Suprapubic skin (tissue), 4 donors: ENCODE measurements at regions not wholly inside any gene's neighbourhood (a gene's known extent, or its start where the extent isn't known, plus 50 kb on each side); places are given as distances from the start of the nearest gene placed in this dataset.

ENCODE experiments used
- DNase-seq, 2 donors: peaks; one replicate each; pipeline ENCODE4 v3.0.0-alpha.2; 2019; ENCODE audit warnings: low spot score in 2 of 2
- H3K27ac ChIP-seq: fragments of 200-600 bp; sonication (generic); one replicate; pipeline ENCODE4 v1.5.1; 2019
- H3K27me3 ChIP-seq: fragments of 200-600 bp; sonication (generic); one replicate; pipeline ENCODE4 v1.5.1; 2019
- H3K36me3 ChIP-seq: fragments of 200-600 bp; sonication (generic); one replicate; pipeline ENCODE4 v1.5.1; 2019
- H3K4me1 ChIP-seq: fragments of 200-600 bp; sonication (generic); one replicate; pipeline ENCODE4 v1.5.1; 2019
- H3K4me3 ChIP-seq: fragments of 200-600 bp; sonication (generic); one replicate; pipeline ENCODE4 v1.5.1; 2019; ENCODE audit warnings: mild to moderate bottlenecking
- H3K9me3 ChIP-seq: fragments of 200-600 bp; sonication (generic); one replicate; pipeline ENCODE4 v1.5.1; 2019
- CTCF ChIP-seq, 2 donors: fragments of 200-600 bp in 1 of 2; fragments of 450-650 bp in 1 of 2; sonication (generic) in 1 of 2; IDR thresholded peaks; one replicate each; pipeline ENCODE4 v1.5.1; 2016 to 2019; ENCODE audit warnings: antibody characterized with exemption in 2 of 2, mild to moderate bottlenecking in 1 of 2, moderate library complexity in 1 of 2
- EP300 ChIP-seq: sonication (generic); formaldehyde crosslinking; IDR thresholded peaks from one replicate; pipeline ENCODE4 v1.6.1; 2017; ENCODE audit warnings: antibody characterized with exemption
- POLR2A ChIP-seq, 2 donors: fragments of 450-650 bp; IDR thresholded peaks; one replicate each; pipeline ENCODE4 v1.6.1; 2017; ENCODE audit warnings: antibody characterized with exemption in 2 of 2, mild to moderate bottlenecking in 2 of 2, moderate library complexity in 2 of 2
- POLR2AphosphoS5 ChIP-seq, 3 donors: sonication (generic); formaldehyde crosslinking; IDR thresholded peaks; one replicate each; pipeline ENCODE4 v1.6.1; 2017; ENCODE audit warnings: antibody characterized with exemption in 3 of 3
- WGBS: methylation state at CpG from one replicate; pipeline ENCODE4 v1.1.5; 2018; 5-methylcytosine and 5-hydroxymethylcytosine counted together

GRCh38 chr7:109179601-109180000 is 609.9 kb downstream of the DNAJB9 start:
- H3K36me3 ChIP-seq, result no peaks in the 10 kb centered on the region
- DNase-seq, result no peak
- peaks cover 4% of the 10 kb centered on the region for H3K9me3 ChIP-seq
- no peak for TF ChIP-seq POLR2AphosphoS5 (IDR thresholded peaks at IDR 0.05)
- no peaks in the 10 kb centered on the region for H3K4me1 ChIP-seq
- WGBS, result 71% methylated on average over 3 of the region's 3 CpGs
- no peaks in the 10 kb centered on the region for H3K27me3 ChIP-seq
- H3K27ac ChIP-seq, result no peak overlapping the region
- no peak overlapping the region for H3K4me3 ChIP-seq

GRCh38 chr7:109190766-109191398 is 621.2 kb downstream of the DNAJB9 start:
- Histone ChIP-seq H3K4me1 (no peaks in the 10 kb centered on the region), H3K9me3 (no peaks in the 10 kb centered on the region), H3K4me3 (no peak overlapping the region), H3K27ac (no peak overlapping the region), H3K27me3 (no peaks in the 10 kb centered on the region), H3K36me3 (no peaks in the 10 kb centered on the region)
- no peak for TF ChIP-seq CTCF (IDR thresholded peaks at IDR 0.05)
- TF ChIP-seq EP300, result no peak
- no peak for TF ChIP-seq POLR2A (IDR thresholded peaks at IDR 0.05)
- TF ChIP-seq POLR2AphosphoS5 (IDR thresholded peaks at IDR 0.05), result no peak
- no peak for DNase-seq
- 62% methylated on average over 2 of the region's 2 CpGs for WGBS

- Histone ChIP-seq H3K27ac (no peak overlapping the region), H3K4me3 (no peak overlapping the region), H3K9me3 (no peaks in the 10 kb centered on the region), H3K36me3 (no peaks in the 10 kb centered on the region), H3K27me3 (no peaks in the 10 kb centered on the region), H3K4me1 (no peaks in the 10 kb centered on the region)
- no peak for DNase-seq
- TF ChIP-seq EP300, result no peak
- no peak for TF ChIP-seq POLR2AphosphoS5 (IDR thresholded peaks at IDR 0.05)
- no peak for TF ChIP-seq CTCF (IDR thresholded peaks at IDR 0.05)
- TF ChIP-seq POLR2A (IDR thresholded peaks at IDR 0.05), result no peak
- WGBS, result 98% methylated on average over 2 of the region's 2 CpGs
These were observed 636.5 kb downstream of the DNAJB9 start for GRCh38 chr7:109206196-109206595.

- peaks cover 5% of the 10 kb centered on the region for H3K9me3 ChIP-seq
- no peaks in the 10 kb centered on the region for H3K27me3 ChIP-seq
- no peak for TF ChIP-seq POLR2A (IDR thresholded peaks at IDR 0.05)
- TF ChIP-seq EP300, result no peak
- no peak for TF ChIP-seq CTCF (IDR thresholded peaks at IDR 0.05)
- no peak for TF ChIP-seq POLR2AphosphoS5 (IDR thresholded peaks at IDR 0.05)
- DNase-seq, result no peak
- 67% methylated on average over 2 of the region's 3 CpGs for WGBS
- H3K4me1 ChIP-seq, result no peaks in the 10 kb centered on the region
- H3K36me3 ChIP-seq, result no peaks in the 10 kb centered on the region
- H3K27ac ChIP-seq, result no peak overlapping the region
- H3K4me3 ChIP-seq, result no peak overlapping the region
These were observed 643.4 kb downstream of the DNAJB9 start for GRCh38 chr7:109213081-109213480.

GRCh38 chr7:109215341-109215740 is 645.7 kb downstream of the DNAJB9 start:
- no peak for DNase-seq
- H3K4me3 ChIP-seq, result no peak overlapping the region
- no peaks in the 10 kb centered on the region for H3K4me1 ChIP-seq
- H3K36me3 ChIP-seq, result no peaks in the 10 kb centered on the region
- WGBS, result 68% methylated on average over 3 of the region's 3 CpGs
- H3K27ac ChIP-seq, result no peak overlapping the region
- H3K9me3 ChIP-seq, result peaks cover 5% of the 10 kb centered on the region
- no peaks in the 10 kb centered on the region for H3K27me3 ChIP-seq
- TF ChIP-seq CTCF (IDR thresholded peaks at IDR 0.05) (no peak), EP300 (no peak), POLR2A (IDR thresholded peaks at IDR 0.05) (no peak), POLR2AphosphoS5 (IDR thresholded peaks at IDR 0.05) (no peak)

- 65% methylated on average over 2 of the region's 2 CpGs for WGBS
- H3K9me3 ChIP-seq, result no peaks in the 10 kb centered on the region
- no peak overlapping the region for H3K4me3 ChIP-seq
- no peak overlapping the region for H3K27ac ChIP-seq
- TF ChIP-seq POLR2A (IDR thresholded peaks at IDR 0.05), result no peak
- TF ChIP-seq POLR2AphosphoS5 (IDR thresholded peaks at IDR 0.05), result no peak
- TF ChIP-seq CTCF (IDR thresholded peaks at IDR 0.05), result no peak
- TF ChIP-seq EP300, result no peak
- no peak for DNase-seq
- no peaks in the 10 kb centered on the region for H3K27me3 ChIP-seq
- H3K4me1 ChIP-seq, result no peaks in the 10 kb centered on the region
- no peaks in the 10 kb centered on the region for H3K36me3 ChIP-seq
These were observed 654.4 kb downstream of the DNAJB9 start for GRCh38 chr7:109224100-109224499.
